ENCODE measurements at regions not wholly inside any gene's neighbourhood (a gene's known extent, or its start where the extent isn't known, plus 50 kb on each side); places are given as distances from the start of the nearest gene placed in this dataset.

- DNase-seq (ENCODE audit: insufficient read length, low spot score) (no peak), FAIRE-seq (no peak)
- TF ChIP-seq POLR2A (IDR thresholded peaks at IDR 0.05; ENCODE audit: low read depth, low read length), result no peak
These were observed 236.0 kb upstream of the IRX5 start for GRCh38 chr16:54694651-54695050.

GRCh38 chr16:54693864-54694263 lies 236.8 kb upstream of the IRX5 start:
- FAIRE-seq, result no peak
- TF ChIP-seq POLR2A (IDR thresholded peaks at IDR 0.05; ENCODE audit: low read depth, low read length), result no peak
- no peak for DNase-seq (ENCODE audit: insufficient read length, low spot score)

- no peak for FAIRE-seq
- DNase-seq (ENCODE audit: insufficient read length, low spot score), result no peak
These were observed 240.0 kb upstream of the IRX5 start for GRCh38 chr16:54690710-54691109.

GRCh38 chr16:54690306-54690705 lies 240.4 kb upstream of the IRX5 start:
- TF ChIP-seq POLR2A (IDR thresholded peaks at IDR 0.05; ENCODE audit: low read depth, low read length), result no peak
- no peak for FAIRE-seq

More at GRCh38 chr16:54690710-54691109, 240.0 kb upstream of the IRX5 start:
- TF ChIP-seq POLR2A (IDR thresholded peaks at IDR 0.05; ENCODE audit: low read depth, low read length), result no peak

GRCh38 chr16:54689072-54689865 lies 241.4 kb upstream of the IRX5 start:
- TF ChIP-seq POLR2A (IDR thresholded peaks at IDR 0.05; ENCODE audit: low read depth, low read length), result no peak
- FAIRE-seq, result no peak

More at GRCh38 chr16:54690306-54690705, 240.4 kb upstream of the IRX5 start:
- DNase-seq (ENCODE audit: insufficient read length, low spot score), result no peak

GRCh38 chr16:54688339-54688738 lies 242.3 kb upstream of the IRX5 start:
- FAIRE-seq (no peak), DNase-seq (ENCODE audit: insufficient read length, low spot score) (no peak)

More at GRCh38 chr16:54689072-54689865, 241.4 kb upstream of the IRX5 start:
- DNase-seq (ENCODE audit: insufficient read length, low spot score), result no peak

GRCh38 chr16:54687043-54687899 lies 243.4 kb upstream of the IRX5 start:
- no peak for TF ChIP-seq POLR2A (IDR thresholded peaks at IDR 0.05; ENCODE audit: low read depth, low read length)
- no peak for FAIRE-seq
- DNase-seq (ENCODE audit: insufficient read length, low spot score), result no peak

More at GRCh38 chr16:54688339-54688738, 242.3 kb upstream of the IRX5 start:
- TF ChIP-seq POLR2A (IDR thresholded peaks at IDR 0.05; ENCODE audit: low read depth, low read length), result no peak

GRCh38 chr16:54685682-54686081 lies 245.0 kb upstream of the IRX5 start:
- TF ChIP-seq POLR2A (IDR thresholded peaks at IDR 0.05; ENCODE audit: low read depth, low read length), result no peak
- no peak for DNase-seq (ENCODE audit: insufficient read length, low spot score)
- no peak for FAIRE-seq

GRCh38 chr16:54679531-54679930 lies 251.1 kb upstream of the IRX5 start:
- FAIRE-seq, result no peak
- no peak for TF ChIP-seq POLR2A (IDR thresholded peaks at IDR 0.05; ENCODE audit: low read depth, low read length)
- no peak for DNase-seq (ENCODE audit: insufficient read length, low spot score)

- no peak for TF ChIP-seq POLR2A (IDR thresholded peaks at IDR 0.05; ENCODE audit: low read depth, low read length)
- DNase-seq (ENCODE audit: insufficient read length, low spot score) (no peak), FAIRE-seq (no peak)
These were observed 253.2 kb upstream of the IRX5 start for GRCh38 chr16:54677308-54677950.

- DNase-seq (ENCODE audit: insufficient read length, low spot score) (no peak), FAIRE-seq (no peak)
- TF ChIP-seq POLR2A (IDR thresholded peaks at IDR 0.05; ENCODE audit: low read depth, low read length), result no peak
These were observed 257.4 kb upstream of the IRX5 start for GRCh38 chr16:54673313-54673712.

GRCh38 chr16:54672500-54672899 lies 258.2 kb upstream of the IRX5 start:
- DNase-seq (ENCODE audit: insufficient read length, low spot score) (no peak), FAIRE-seq (no peak)
- TF ChIP-seq POLR2A (IDR thresholded peaks at IDR 0.05; ENCODE audit: low read depth, low read length), result no peak

GRCh38 chr16:54657709-54658102 lies 273.0 kb upstream of the IRX5 start:
- TF ChIP-seq POLR2A (IDR thresholded peaks at IDR 0.05; ENCODE audit: low read depth, low read length), result no peak
- no peak for FAIRE-seq

More at GRCh38 chr16:54657709-54658102, 273.0 kb upstream of the IRX5 start:
- no peak for DNase-seq (ENCODE audit: insufficient read length, low spot score)

Measured in H54 (cell line).